Suprapubic skin (tissue), 4 donors: ENCODE measurements at regions not wholly inside any gene's neighbourhood (a gene's known extent, or its start where the extent isn't known, plus 50 kb on each side); places are given as distances from the start of the nearest gene placed in this dataset.

Source experiments
- POLR2A ChIP-seq, 2 donors: fragments of 450-650 bp; IDR thresholded peaks; one replicate each; pipeline ENCODE4 v1.6.1; 2017; ENCODE audit warnings: antibody characterized with exemption in 2 of 2, mild to moderate bottlenecking in 2 of 2, moderate library complexity in 2 of 2
- POLR2AphosphoS5 ChIP-seq, 3 donors: sonication (generic); formaldehyde crosslinking; IDR thresholded peaks; one replicate each; pipeline ENCODE4 v1.6.1; 2017; ENCODE audit warnings: antibody characterized with exemption in 3 of 3
- TF ChIP-seq, protein P1 (sequence below), 2 donors: fragments of 200-600 bp in 1 of 2; fragments of 450-650 bp in 1 of 2; sonication (generic) in 1 of 2; IDR thresholded peaks; one replicate each; pipeline ENCODE4 v1.5.1; 2016 to 2019; ENCODE audit warnings: antibody characterized with exemption in 2 of 2, mild to moderate bottlenecking in 1 of 2, moderate library complexity in 1 of 2

DNA sequence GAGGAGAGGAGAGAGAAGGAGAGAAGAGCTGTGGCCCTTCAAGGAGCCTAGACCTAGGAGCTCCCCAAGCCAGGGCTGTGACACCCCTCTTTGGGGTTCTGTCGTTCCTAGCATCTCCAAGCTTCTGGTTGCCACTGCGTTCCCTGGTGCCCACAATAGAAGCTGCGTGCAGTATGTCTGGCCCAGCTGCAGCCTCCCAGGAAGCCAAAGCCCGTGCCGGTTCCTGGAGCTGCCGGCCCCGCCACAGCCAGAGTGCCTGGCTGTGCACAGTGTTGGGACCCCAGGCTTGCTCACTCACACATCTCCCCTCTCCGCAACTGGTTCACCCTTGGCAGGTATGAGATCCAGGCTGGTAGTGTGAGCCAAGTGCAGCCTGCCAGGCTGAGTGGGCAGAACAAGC, 367.7 kb upstream of the MC4R start:
- no peak for TF ChIP-seq POLR2A (IDR thresholded peaks at IDR 0.05)
- no peak for TF ChIP-seq POLR2AphosphoS5 (IDR thresholded peaks at IDR 0.05)
- TF ChIP-seq, protein P1, sequence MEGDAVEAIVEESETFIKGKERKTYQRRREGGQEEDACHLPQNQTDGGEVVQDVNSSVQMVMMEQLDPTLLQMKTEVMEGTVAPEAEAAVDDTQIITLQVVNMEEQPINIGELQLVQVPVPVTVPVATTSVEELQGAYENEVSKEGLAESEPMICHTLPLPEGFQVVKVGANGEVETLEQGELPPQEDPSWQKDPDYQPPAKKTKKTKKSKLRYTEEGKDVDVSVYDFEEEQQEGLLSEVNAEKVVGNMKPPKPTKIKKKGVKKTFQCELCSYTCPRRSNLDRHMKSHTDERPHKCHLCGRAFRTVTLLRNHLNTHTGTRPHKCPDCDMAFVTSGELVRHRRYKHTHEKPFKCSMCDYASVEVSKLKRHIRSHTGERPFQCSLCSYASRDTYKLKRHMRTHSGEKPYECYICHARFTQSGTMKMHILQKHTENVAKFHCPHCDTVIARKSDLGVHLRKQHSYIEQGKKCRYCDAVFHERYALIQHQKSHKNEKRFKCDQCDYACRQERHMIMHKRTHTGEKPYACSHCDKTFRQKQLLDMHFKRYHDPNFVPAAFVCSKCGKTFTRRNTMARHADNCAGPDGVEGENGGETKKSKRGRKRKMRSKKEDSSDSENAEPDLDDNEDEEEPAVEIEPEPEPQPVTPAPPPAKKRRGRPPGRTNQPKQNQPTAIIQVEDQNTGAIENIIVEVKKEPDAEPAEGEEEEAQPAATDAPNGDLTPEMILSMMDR (IDR thresholded peaks at IDR 0.05): no peak
